IMR-90 (cell line): ENCODE measurements at regions not wholly inside any gene's neighbourhood (a gene's known extent, or its start where the extent isn't known, plus 50 kb on each side); places are given as distances from the start of the nearest gene placed in this dataset.

Source experiments
- ATAC-seq: fragments of 200-7000 bp; cut with Tn5 transposase; 2 replicates; pipeline ENCODE4 v1.9.1; 2020; ENCODE audit warnings: low read depth, mild to moderate bottlenecking, moderate library complexity
- BruUV-seq: library from RNA; stranded (reverse); fragments of 400-500 nt; replicated peaks from 2 replicates; lab custom pipeline; 2021; lab: Mats Ljungman, UMichigan
- CTCF ChIA-PET: fragments of 300-600 bp; formaldehyde crosslinking; extraction: SDS; loops from one replicate; lab custom pipeline; 2021; ENCODE audit warnings: antibody characterized with exemption; lab: Yijun Ruan, JAX
- POLR2A ChIA-PET: fragments of 300-600 bp; sonication (Branson Sonifier 250); formaldehyde crosslinking; loops from one replicate; lab custom pipeline; 2022; ENCODE audit warnings: antibody characterized with exemption; ENCODE audit not compliant: unreplicated experiment; lab: Charles Lee
- DNase-seq: peaks from one replicate; pipeline ENCODE4 v3.0.0; 2013
- H2AFZ ChIP-seq: replicated peaks from 2 replicates; pipeline ENCODE3; 2013; ENCODE audit warnings: low read length, mild to moderate bottlenecking; ENCODE audit not compliant: poor library complexity
- H2AK5ac ChIP-seq: 2 replicates; pipeline ENCODE4 v1.6.1; 2013; ENCODE audit warnings: low read depth, low read length, inconsistent platforms
- H2AK9ac ChIP-seq: replicated peaks from 2 replicates; pipeline ENCODE3; 2013; ENCODE audit warnings: mild to moderate bottlenecking, low read depth, low read length, moderate library complexity; ENCODE audit not compliant: poor library complexity
- H2BK120ac ChIP-seq: 2 replicates; pipeline ENCODE4 v1.6.1; 2013; ENCODE audit warnings: low read depth, low read length, inconsistent platforms
- H2BK15ac ChIP-seq: 3 replicates; pipeline ENCODE4 v1.6.1; 2013; ENCODE audit warnings: low read depth, low read length, inconsistent platforms
- H2BK20ac ChIP-seq: 2 replicates; pipeline ENCODE4 v1.6.1; 2013; ENCODE audit warnings: low read depth, mild to moderate bottlenecking, inconsistent platforms, low read length, moderate library complexity
- H2BK5ac ChIP-seq: 2 replicates; pipeline ENCODE4 v1.6.1; 2013; ENCODE audit warnings: mild to moderate bottlenecking, low read depth, low read length, inconsistent platforms; ENCODE audit not compliant: poor library complexity, severe bottlenecking
- H3K14ac ChIP-seq: replicated peaks from 2 replicates; pipeline ENCODE4 v1.6.1; 2013; ENCODE audit warnings: low read depth, low read length, inconsistent platforms
- H3K18ac ChIP-seq: 2 replicates; pipeline ENCODE4 v1.6.1; 2013; ENCODE audit warnings: low read depth, low read length, control low read depth
- H3K23ac ChIP-seq: 2 replicates; pipeline ENCODE4 v1.6.1; 2013; ENCODE audit warnings: low read depth, low read length, inconsistent platforms
- H3K27ac ChIP-seq: 2 replicates; pipeline ENCODE4 v1.5.1; 2013; ENCODE audit warnings: mild to moderate bottlenecking, control low read depth, low read length; ENCODE audit not compliant: insufficient read depth
- H3K27me3 ChIP-seq: 2 replicates; pipeline ENCODE4 v1.6.1; 2013; ENCODE audit warnings: low read length; ENCODE audit not compliant: control insufficient read depth, insufficient read depth
- H3K36me3 ChIP-seq: 2 replicates; pipeline ENCODE4 v1.6.1; 2013; ENCODE audit warnings: low read length, mixed read lengths; ENCODE audit not compliant: control insufficient read depth, insufficient read depth
- H3K4ac ChIP-seq: 2 replicates; pipeline ENCODE4 v1.6.1; 2013; ENCODE audit warnings: low read depth, low read length, inconsistent platforms
- H3K4me1 ChIP-seq: 2 replicates; pipeline ENCODE4 v1.6.1; 2013; ENCODE audit warnings: low read length, mixed read lengths; ENCODE audit not compliant: control insufficient read depth, insufficient read depth
- H3K4me2 ChIP-seq: 2 replicates; pipeline ENCODE4 v1.6.1; 2013; ENCODE audit warnings: low read depth, mild to moderate bottlenecking, control low read depth, low read length, moderate library complexity
- H3K4me3 ChIP-seq: 2 replicates; pipeline ENCODE4 v1.5.1; 2013; ENCODE audit warnings: low read depth, mild to moderate bottlenecking, control low read depth, low read length, moderate library complexity; ENCODE audit not compliant: insufficient read depth
- H3K56ac ChIP-seq: 2 replicates; pipeline ENCODE4 v1.6.1; 2013; ENCODE audit warnings: low read length, inconsistent platforms; ENCODE audit not compliant: insufficient read depth; ENCODE audit errors: extremely low read depth
- H3K79me1 ChIP-seq, 2 experiments: 2 replicates each; pipeline ENCODE4 v1.6.1; 2013; ENCODE audit warnings: low read length in 2 of 2, inconsistent platforms in 1 of 2, low read depth in 1 of 2
- H3K9ac ChIP-seq: 2 replicates; pipeline ENCODE4 v1.6.1; 2013; ENCODE audit warnings: low read depth, low read length, control low read depth
- H3K9me1 ChIP-seq: 2 replicates; pipeline ENCODE4 v1.6.1; 2013; ENCODE audit warnings: low read length, inconsistent platforms; ENCODE audit not compliant: insufficient read depth
- H3K9me3 ChIP-seq: 2 replicates; pipeline ENCODE4 v1.6.1; 2013; ENCODE audit warnings: low read length; ENCODE audit not compliant: control insufficient read depth, insufficient read depth
- H4K20me1 ChIP-seq: 2 replicates; pipeline ENCODE4 v1.6.1; 2013; ENCODE audit warnings: low read length, inconsistent platforms; ENCODE audit not compliant: insufficient read depth
- H4K5ac ChIP-seq: 2 replicates; pipeline ENCODE4 v1.6.1; 2013; ENCODE audit warnings: mild to moderate bottlenecking, low read depth, low read length, control low read depth
- H4K8ac ChIP-seq, 2 experiments: 2 replicates each; pipeline ENCODE4 v1.6.1; 2013; ENCODE audit warnings: low read depth in 2 of 2, low read length in 2 of 2, control low read depth in 1 of 2, inconsistent platforms in 1 of 2
- H4K91ac ChIP-seq: 2 replicates; pipeline ENCODE4 v1.6.1; 2013; ENCODE audit warnings: low read depth, low read length, inconsistent platforms; ENCODE audit not compliant: insufficient read depth
- MAZ ChIP-seq: IDR thresholded peaks from 2 replicates; pipeline ENCODE4 v1.6.1; 2012; ENCODE audit warnings: low read depth, mild to moderate bottlenecking, low read length, improper control_type of control experiment, moderate library complexity, borderline replicate concordance
- MXI1 ChIP-seq: IDR thresholded peaks from 2 replicates; pipeline ENCODE4 v1.6.1; 2012; ENCODE audit warnings: low read depth, mild to moderate bottlenecking, low read length, moderate library complexity, borderline replicate concordance
- WGBS, 2 experiments: methylation state at CpG; one replicate each; pipeline versions ENCODE4 v1.1.5 to v1.1.7; 2013; ENCODE audit warnings: missing lambda C conversion rate in 2 of 2; ENCODE audit not compliant: insufficient read length in 1 of 2; ENCODE audit errors: extremely low coverage in 2 of 2; 5-methylcytosine and 5-hydroxymethylcytosine counted together
- dilution Hi-C: fragments of 300-500 bp; cut with HindIII; formaldehyde crosslinking; loops from one replicate; pipeline ENCODE4 v1.14.3; 2018; ENCODE audit warnings: low sequenced_read_pairs; ENCODE audit not compliant: unreplicated experiment
- in situ Hi-C: fragments of 300-500 bp; cut with MboI; formaldehyde crosslinking; loops from 3 replicates; pipeline ENCODE4 v1.14.3; 2019; ENCODE audit warnings: low sequenced_read_pairs, inconsistent platforms, mixed read lengths
- intact Hi-C: fragments of 100-400 bp; cut with micrococcal nuclease; formaldehyde crosslinking; loops from 2 replicates; pipeline ENCODE4 v1.10.0; 2022
- TF ChIP-seq, protein P1 (sequence below): fragments of 150-350 bp; IDR thresholded peaks from 2 replicates; pipeline ENCODE4 v1.6.1; 2016; ENCODE audit warnings: low read depth, mild to moderate bottlenecking, low read length, moderate library complexity, borderline replicate concordance

- Histone ChIP-seq H3K4ac (no peak overlapping the region), H3K23ac (no peak overlapping the region), H3K79me1 (no peaks in the 10 kb centered on the region), H2BK20ac (no peak overlapping the region), H3K27me3 (peaks cover 2% of the 10 kb centered on the region; the same call in 1 of the 2 replicates), H3K9me1 (no peaks in the 10 kb centered on the region), H3K18ac (no peak overlapping the region), H2BK120ac (no peak overlapping the region), H4K91ac (no peak overlapping the region), H3K36me3 (no peaks in the 10 kb centered on the region), H2AK5ac (no peak overlapping the region), H2AK9ac (no peak overlapping the region), H3K4me2 (no peak overlapping the region), H3K4me1 (no peaks in the 10 kb centered on the region), H3K14ac (no peak overlapping the region), H3K27ac (no peak overlapping the region), H3K9ac (no peak overlapping the region), H3K9me3 (no peaks in the 10 kb centered on the region), H3K4me3 (no peak overlapping the region), H4K8ac (no peak overlapping the region), H2AFZ (no peak overlapping the region), H2BK15ac (no peak overlapping the region), H3K56ac (no peak overlapping the region), H4K20me1 (no peaks in the 10 kb centered on the region), H2BK5ac (no peak overlapping the region), H4K5ac (no peak overlapping the region)
- dilution Hi-C loops: no loop called here
- ATAC-seq (no peak), DNase-seq (no peak)
- in situ Hi-C loops: no loop called here
- TF ChIP-seq MAZ (no peak), MXI1 (no peak)
- TF ChIP-seq, protein P1, sequence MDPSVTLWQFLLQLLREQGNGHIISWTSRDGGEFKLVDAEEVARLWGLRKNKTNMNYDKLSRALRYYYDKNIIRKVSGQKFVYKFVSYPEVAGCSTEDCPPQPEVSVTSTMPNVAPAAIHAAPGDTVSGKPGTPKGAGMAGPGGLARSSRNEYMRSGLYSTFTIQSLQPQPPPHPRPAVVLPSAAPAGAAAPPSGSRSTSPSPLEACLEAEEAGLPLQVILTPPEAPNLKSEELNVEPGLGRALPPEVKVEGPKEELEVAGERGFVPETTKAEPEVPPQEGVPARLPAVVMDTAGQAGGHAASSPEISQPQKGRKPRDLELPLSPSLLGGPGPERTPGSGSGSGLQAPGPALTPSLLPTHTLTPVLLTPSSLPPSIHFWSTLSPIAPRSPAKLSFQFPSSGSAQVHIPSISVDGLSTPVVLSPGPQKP: no peak
- BruUV-seq: no TSS peak
- CTCF ChIA-PET: no interaction called here
- POLR2A ChIA-PET: no interaction called here
- WGBS, 2 experiments: 80% methylated on average over 3 of the region's 3 CpGs; no CpG with 5 or more reads in 1 of the 2 experiments
- intact Hi-C loops: no loop called here
Observed at GRCh38 chr5:124229352-124229751, 517.1 kb downstream of the ZNF608 start.
